ENCODE measurements at regions not wholly inside any gene's neighbourhood (a gene's known extent, or its start where the extent isn't known, plus 50 kb on each side); places are given as distances from the start of the nearest gene placed in this dataset.
A peak's percentile ranks its signal among the peaks of the same experiment; 100 is the strongest.
"Not testable (repeated sequence)": the region's sequence is repeated elsewhere in the genome, so short reads cannot be mapped to it uniquely, and the experiment has no call there.

- FAIRE-seq (no peak), DNase-seq (ENCODE audit: low spot score) (no peak)
Observed at GRCh38 chr4:100340512-100341485, 150.5 kb upstream of the DDIT4L start.

- DNase-seq (ENCODE audit: low spot score), result no peak
- FAIRE-seq, result no peak
Observed at GRCh38 chr4:100339870-100340269, 149.6 kb upstream of the DDIT4L start.

GRCh38 chr4:100333491-100333890, 143.2 kb upstream of the DDIT4L start:
- DNase-seq (ENCODE audit: low spot score); FAIRE-seq: not testable (repeated sequence)

- no peak for FAIRE-seq
- no peak for DNase-seq (ENCODE audit: low spot score)
Observed at GRCh38 chr4:100317032-100317864, 127.0 kb upstream of the DDIT4L start.

DNA sequence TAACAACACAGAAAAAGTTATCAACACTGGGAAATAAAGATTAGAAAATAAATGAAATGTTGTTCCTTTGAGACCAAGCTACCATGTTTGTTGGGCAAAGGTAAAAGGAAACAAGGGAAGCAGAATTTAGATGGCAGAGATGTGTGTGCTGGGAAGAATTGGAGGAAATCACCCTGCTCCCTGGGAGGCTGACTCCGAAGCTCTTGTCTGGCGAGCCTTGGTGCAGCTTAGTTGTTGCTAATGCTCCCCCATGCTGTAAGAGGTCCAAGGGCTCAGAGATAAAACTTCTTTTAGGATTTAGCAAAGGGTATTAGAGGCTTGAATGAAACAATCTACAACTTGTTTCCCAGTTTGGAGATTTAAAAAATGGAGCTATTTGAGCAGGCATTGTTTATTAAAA, 123.8 kb upstream of the DDIT4L start:
- FAIRE-seq, result no peak
- no peak for DNase-seq (ENCODE audit: low spot score)

DNA sequence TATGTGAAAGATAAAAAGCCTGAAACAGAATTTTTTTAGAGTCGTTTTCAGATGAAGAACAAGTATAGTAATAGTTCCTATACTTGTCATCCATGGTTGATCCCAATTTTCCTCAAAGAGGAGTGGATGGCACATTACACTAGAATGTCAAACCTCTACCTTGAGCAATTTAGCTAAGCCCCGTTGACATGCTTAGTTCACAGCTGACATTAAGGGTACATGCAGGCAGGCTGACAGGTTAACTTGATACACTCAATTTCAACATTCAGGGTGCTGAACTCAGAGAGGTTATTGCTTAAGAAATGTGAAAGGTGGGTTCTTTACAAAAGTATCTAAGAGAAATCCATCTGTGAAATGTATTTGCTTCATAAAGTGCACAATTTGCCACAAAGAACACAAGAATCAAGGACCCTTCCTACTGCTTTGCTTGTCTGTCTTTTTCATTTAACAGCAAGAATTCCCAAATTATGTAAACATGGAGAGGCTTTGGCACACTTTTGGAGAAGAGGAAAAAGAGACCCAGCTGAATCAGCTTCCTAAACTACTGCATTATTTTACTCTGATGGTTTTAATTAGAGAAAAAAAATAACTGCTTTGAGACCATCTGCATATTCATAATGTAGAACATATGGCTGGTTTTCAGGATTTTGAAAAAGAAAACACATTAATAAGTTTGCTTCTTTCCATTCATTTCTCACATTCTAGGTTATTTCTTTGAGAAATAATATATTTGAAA, 122.5 kb upstream of the DDIT4L start:
- no peak for FAIRE-seq
- DNase-seq (ENCODE audit: low spot score), result no peak

DNA sequence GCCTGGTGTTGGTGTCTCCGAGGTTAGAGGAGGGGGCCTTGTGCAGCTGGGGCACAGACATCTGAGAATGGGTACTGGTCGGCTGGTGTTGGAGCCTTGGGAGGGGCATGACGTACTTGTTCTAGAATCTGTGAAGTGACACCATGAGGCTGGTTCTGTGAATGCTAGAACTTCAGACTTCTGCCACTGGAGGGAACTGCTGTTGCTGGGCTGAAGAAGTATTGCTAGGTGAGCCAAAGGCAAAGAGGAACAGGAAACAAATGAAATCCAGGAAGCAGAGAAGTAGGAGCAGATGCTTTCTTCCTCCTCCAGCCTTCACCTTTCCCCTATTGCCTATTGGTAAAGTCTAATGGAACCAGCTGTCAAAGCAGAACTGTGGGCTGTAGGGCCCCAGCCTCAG, 120.9 kb upstream of the DDIT4L start:
- DNase-seq (ENCODE audit: low spot score) (no peak), FAIRE-seq (no peak)

GRCh38 chr4:100306018-100306417, 115.8 kb upstream of the DDIT4L start:
- FAIRE-seq, result no peak
- no peak for DNase-seq (ENCODE audit: low spot score)

DNA sequence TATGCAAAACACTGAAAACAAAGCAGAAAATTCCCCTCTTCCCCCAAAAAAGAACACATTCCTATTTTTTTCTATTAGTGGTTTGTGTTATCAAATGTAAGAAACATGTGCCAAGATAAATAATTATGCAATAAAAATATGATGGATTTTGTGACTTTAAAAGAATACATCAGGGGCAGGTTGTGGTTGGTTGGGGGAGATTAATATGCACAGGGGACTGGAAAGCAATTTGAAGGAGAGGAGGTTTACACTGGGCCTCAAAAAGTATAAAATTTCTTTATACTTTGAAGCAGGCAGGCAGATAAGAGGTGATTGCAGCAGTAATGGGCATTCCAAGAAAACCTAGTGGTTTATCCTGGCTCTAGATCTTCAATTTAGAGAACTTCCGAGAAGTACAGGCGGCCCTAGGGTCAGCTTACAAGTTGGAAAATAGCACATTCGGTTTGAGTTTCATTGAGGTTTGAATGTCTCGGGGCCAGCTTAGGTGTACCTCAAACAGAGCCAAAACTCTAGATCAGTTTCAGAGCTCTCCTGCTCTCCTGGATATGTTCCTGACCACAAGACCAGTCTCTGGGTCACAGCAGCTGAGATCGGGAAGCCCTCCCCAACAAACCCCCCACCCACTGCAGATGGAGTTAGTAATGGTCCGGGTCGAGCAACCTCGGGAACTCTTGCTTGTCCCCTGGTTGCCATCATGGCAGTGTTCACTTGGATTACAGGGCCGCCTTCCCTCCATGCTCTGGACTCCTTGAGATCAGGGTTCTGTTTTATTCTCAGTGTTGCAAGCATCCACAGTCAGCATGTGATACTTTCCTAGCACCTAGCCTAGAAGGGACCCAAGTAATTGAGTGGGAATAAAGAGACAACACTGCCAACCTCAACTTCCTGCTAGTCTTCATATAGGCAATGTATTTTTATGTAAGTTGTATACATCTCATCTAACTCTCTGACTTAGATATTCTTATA, 112.1 kb upstream of the DDIT4L start:
- FAIRE-seq, result no peak

DNA sequence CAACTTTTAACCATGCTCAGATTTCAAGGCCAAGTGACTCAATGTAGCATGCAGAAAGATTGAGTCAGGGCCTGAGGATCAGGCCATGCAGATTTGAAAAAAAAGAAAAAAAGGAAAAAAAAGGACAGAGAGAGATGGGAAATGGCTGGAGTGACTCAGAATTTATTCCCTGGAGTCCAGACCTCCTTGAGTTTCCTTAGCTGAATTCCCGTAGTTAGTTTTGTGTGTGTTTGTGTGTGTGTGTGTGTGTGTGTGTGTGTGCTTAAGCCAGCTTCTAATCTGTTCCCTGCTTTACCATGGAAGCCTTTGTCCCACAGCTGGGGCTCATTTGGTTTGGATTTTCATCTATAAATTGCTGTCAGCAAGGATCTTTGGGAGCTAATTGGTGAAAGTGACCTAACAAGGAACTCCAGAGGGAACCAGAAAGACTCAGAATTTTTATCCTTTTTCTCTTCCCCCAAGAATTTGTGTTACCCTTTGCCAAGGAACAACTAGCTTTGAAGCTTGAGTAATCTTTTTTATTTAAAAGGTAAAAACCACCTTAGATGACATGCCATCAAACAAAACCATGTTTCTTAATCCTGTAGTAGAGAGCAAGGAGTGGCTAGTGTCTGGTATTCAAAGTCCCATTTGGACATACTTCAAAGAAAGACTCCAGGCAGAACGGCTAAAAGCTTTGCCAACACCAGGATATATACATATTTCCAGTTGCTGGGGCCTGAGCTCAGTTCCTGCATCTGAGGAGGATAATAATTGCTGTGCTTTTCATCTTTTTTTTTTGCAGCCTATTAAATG, 109.0 kb upstream of the DDIT4L start:
- peak; percentile 46 for DNase-seq (ENCODE audit: low spot score)
- FAIRE-seq, result no peak

More for the DNA sequence above, 112.1 kb upstream of the DDIT4L start:
- DNase-seq (ENCODE audit: low spot score), result no peak

GRCh38 chr4:100295792-100296191, 105.5 kb upstream of the DDIT4L start:
- FAIRE-seq (no peak), DNase-seq (ENCODE audit: low spot score) (no peak)

- no peak for DNase-seq (ENCODE audit: low spot score)
- FAIRE-seq, result no peak
Observed at GRCh38 chr4:100294356-100294755, 104.1 kb upstream of the DDIT4L start.

DNA sequence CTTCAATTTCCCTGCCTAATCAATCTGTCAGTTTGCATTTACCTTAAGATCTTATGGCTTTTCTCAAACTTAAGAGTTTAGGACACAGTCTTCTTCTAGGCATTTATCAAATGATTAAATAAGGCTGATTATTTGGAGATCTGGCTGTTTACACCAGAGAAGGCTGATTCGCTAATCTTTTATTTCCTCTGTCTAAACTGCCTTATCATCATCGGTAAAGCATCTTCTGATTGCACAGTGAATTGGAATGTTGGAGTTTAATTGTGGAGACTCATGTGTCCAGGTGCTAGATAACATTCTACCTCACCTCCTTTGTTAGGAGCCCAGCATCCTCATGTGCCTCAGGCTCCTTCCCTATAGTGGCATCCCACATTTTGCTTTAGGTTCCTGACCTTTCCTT, 100.3 kb upstream of the DDIT4L start:
- FAIRE-seq (no peak), DNase-seq (ENCODE audit: low spot score) (no peak)

DNA sequence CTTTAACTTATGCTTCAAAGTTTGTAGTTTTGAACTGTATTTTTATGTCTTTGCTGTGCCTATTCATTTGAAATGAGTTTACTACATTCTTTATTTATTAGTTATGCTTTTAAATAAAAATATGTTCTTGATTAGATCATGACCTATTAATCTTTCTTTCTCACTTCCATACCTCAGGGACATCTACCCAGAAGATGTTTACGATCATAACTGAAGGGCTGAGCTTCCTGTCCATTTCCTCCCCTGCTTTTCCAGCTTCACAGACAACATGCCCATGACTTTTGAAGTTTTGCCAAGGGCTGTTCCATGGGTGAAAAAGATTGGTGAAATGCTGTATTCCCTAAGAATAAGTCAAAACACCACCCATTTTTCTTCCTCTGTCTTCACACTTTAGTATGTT, 99.7 kb upstream of the DDIT4L start:
- FAIRE-seq, result no peak
- no peak for DNase-seq (ENCODE audit: low spot score)

- no peak for DNase-seq (ENCODE audit: low spot score)
- peak; percentile 90 for FAIRE-seq
Observed at GRCh38 chr4:100289530-100289888, 99.2 kb upstream of the DDIT4L start.

GRCh38 chr4:100288811-100289529, 98.7 kb upstream of the DDIT4L start:
- no peak for FAIRE-seq
- DNase-seq (ENCODE audit: low spot score), result no peak

GRCh38 chr4:100288161-100288560, 97.9 kb upstream of the DDIT4L start:
- FAIRE-seq, result no peak
- peak; percentile 16 for DNase-seq (ENCODE audit: low spot score)

DNA sequence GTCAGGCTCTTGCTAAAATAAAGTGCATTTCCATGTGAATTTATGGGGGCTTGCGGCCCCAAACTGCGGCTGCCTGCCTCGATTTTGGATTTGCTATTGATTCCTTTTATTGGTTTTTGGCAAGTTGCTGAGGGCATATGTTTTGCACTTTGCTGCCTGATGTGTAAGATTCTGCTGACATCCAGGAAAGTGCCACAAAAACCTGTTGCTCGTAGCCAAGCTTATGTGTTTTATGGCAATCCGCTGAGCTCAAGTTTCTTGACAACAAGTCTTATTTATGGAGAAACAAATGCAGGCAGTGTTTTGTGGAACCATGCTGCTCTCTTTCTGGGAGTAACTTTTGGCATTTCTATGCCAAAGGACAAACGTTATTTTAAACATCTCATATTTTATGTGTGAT, 97.3 kb upstream of the DDIT4L start:
- no peak for DNase-seq (ENCODE audit: low spot score)
- FAIRE-seq, result no peak

GRCh38 chr4:100286636-100287035, 96.4 kb upstream of the DDIT4L start:
- DNase-seq (ENCODE audit: low spot score), result no peak
- FAIRE-seq, result no peak
